B cell (primary cell): ENCODE measurements at regions not wholly inside any gene's neighbourhood (a gene's known extent, or its start where the extent isn't known, plus 50 kb on each side); places are given as distances from the start of the nearest gene placed in this dataset.
"Not testable (repeated sequence)": the region's sequence is repeated elsewhere in the genome, so short reads cannot be mapped to it uniquely, and the experiment has no call there.

Source experiments
- ATAC-seq: fragments of 200-7000 bp; cut with Tn5 transposase; one replicate; pipeline ENCODE4 v1.10.0; 2021; ENCODE audit warnings: low read depth, mild to moderate bottlenecking, moderate number of reproducible peaks, moderate library complexity
- CTCF ChIA-PET: fragments of 350-600 bp; sonication (Branson Sonifier 250); formaldehyde crosslinking; loops from one replicate; lab custom pipeline; 2021; ENCODE audit warnings: antibody characterized with exemption, inconsistent platforms; lab: Charles Lee
- POLR2A ChIA-PET: fragments of 350-600 bp; sonication (Branson Sonifier 250); formaldehyde crosslinking; loops from one replicate; lab custom pipeline; 2021; ENCODE audit warnings: antibody characterized with exemption; lab: Charles Lee
- DNase-seq: peaks from one replicate; pipeline ENCODE4 v3.0.0; 2013
- H2AFZ ChIP-seq: 2 replicates; pipeline ENCODE4 v1.6.1; 2012; ENCODE audit warnings: mild to moderate bottlenecking, low read depth, low read length; ENCODE audit not compliant: insufficient read depth, poor library complexity, severe bottlenecking
- H3K27ac ChIP-seq, 2 donors: 1 replicate in 1 of 2; 2 replicates in 1 of 2; pipeline ENCODE4 v1.5.1; 2012 to 2013; ENCODE audit warnings: low read length in 2 of 2, mild to moderate bottlenecking in 2 of 2, moderate library complexity in 1 of 2
- H3K27me3 ChIP-seq, 4 experiments: fragments of 200-600 bp in 1 of 4; sonication (generic) in 1 of 4; replicated peaks in 1 of 4; 1 replicate in 2 of 4; 2 replicates in 2 of 4; pipeline versions ENCODE4 v1.6.1 to v1.7.0; 2013 to 2016; ENCODE audit warnings: low read length in 3 of 4, mild to moderate bottlenecking in 2 of 4, mixed read lengths in 1 of 4, moderate library complexity in 1 of 4; ENCODE audit not compliant: insufficient read depth in 4 of 4, control insufficient read depth in 3 of 4; ENCODE audit errors: control extremely low read depth in 1 of 4
- H3K36me3 ChIP-seq, 2 experiments: replicated peaks in 1 of 2; 1 replicate in 1 of 2; 2 replicates in 1 of 2; pipeline versions ENCODE4 v1.6.1 to v1.7.1; 2013; ENCODE audit warnings: low read length in 1 of 2; ENCODE audit not compliant: insufficient read depth in 2 of 2, control insufficient read depth in 1 of 2; ENCODE audit errors: control extremely low read depth in 1 of 2, extremely low read depth in 1 of 2
- H3K4me1 ChIP-seq, 2 donors: fragments of 200-600 bp in 1 of 2; sonication (generic) in 1 of 2; 1 replicate in 1 of 2; 2 replicates in 1 of 2; pipeline versions ENCODE4 v1.5.1 to v1.6.1; 2013 to 2017; ENCODE audit warnings: low read length in 2 of 2; ENCODE audit not compliant: control insufficient read depth in 2 of 2, insufficient read depth in 2 of 2
- H3K4me2 ChIP-seq: replicated peaks from 2 replicates; pipeline ENCODE3; 2012; ENCODE audit warnings: mild to moderate bottlenecking, low read depth, low read length; ENCODE audit not compliant: poor library complexity, severe bottlenecking
- H3K4me3 ChIP-seq, 5 experiments: fragments of 200-600 bp in 1 of 5; sonication (generic) in 1 of 5; 1 replicate in 3 of 5; 2 replicates in 2 of 5; pipeline versions ENCODE4 v1.5.1 to v1.7.0; 2011 to 2016; ENCODE audit warnings: low read length in 4 of 5, mild to moderate bottlenecking in 4 of 5, low read depth in 2 of 5, control low read depth in 1 of 5, moderate library complexity in 1 of 5; ENCODE audit not compliant: insufficient read depth in 1 of 5; ENCODE audit errors: control extremely low read depth in 1 of 5, extremely low read depth in 1 of 5
- H3K79me2 ChIP-seq: fragments of 200-600 bp; sonication (generic); one replicate; pipeline ENCODE4 v1.6.0; 2016; ENCODE audit warnings: low read length; ENCODE audit not compliant: control insufficient read depth, insufficient read depth
- H3K9ac ChIP-seq: fragments of 200-600 bp; sonication (generic); 2 replicates; pipeline ENCODE4 v1.6.1; 2017; ENCODE audit warnings: mild to moderate bottlenecking, low read length, moderate library complexity
- H3K9me3 ChIP-seq, 3 donors: one replicate each; pipeline versions ENCODE4 v1.6.1 to v1.7.1; 2013; ENCODE audit warnings: low read length in 2 of 3; ENCODE audit not compliant: control insufficient read depth in 2 of 3, insufficient read depth in 1 of 3; ENCODE audit errors: control extremely low read depth in 1 of 3
- H4K20me1 ChIP-seq: 2 replicates; pipeline ENCODE4 v1.6.0; 2012; ENCODE audit warnings: mild to moderate bottlenecking, low read length; ENCODE audit not compliant: insufficient read depth, control insufficient read depth, poor library complexity, severe bottlenecking
- H3K27ac Mint-ChIP-seq: one replicate; pipeline ENCODE4 v1.8.0; 2021; ENCODE audit warnings: mixed read lengths
- H3K27me3 Mint-ChIP-seq: one replicate; pipeline ENCODE4 v1.8.0; 2021; ENCODE audit warnings: mixed read lengths
- H3K4me1 Mint-ChIP-seq: one replicate; pipeline ENCODE4 v1.8.0; 2021; ENCODE audit warnings: mixed read lengths
- H3K4me3 Mint-ChIP-seq: one replicate; pipeline ENCODE4 v1.8.0; 2021; ENCODE audit warnings: mixed read lengths
- H3K9me3 Mint-ChIP-seq: one replicate; pipeline ENCODE4 v1.8.0; 2022; ENCODE audit warnings: mixed read lengths; ENCODE audit not compliant: insufficient read depth
- CTCF ChIP-seq: fragments of 200-600 bp; IDR thresholded peaks from one replicate; pipeline ENCODE4 v1.8.0; 2022; ENCODE audit warnings: antibody characterized with exemption, mild to moderate bottlenecking
- EZH2 ChIP-seq: IDR thresholded peaks from 2 replicates; pipeline ENCODE4 v1.6.1; 2012; ENCODE audit warnings: borderline replicate concordance, low read depth, mild to moderate bottlenecking, moderate library complexity, low read length; ENCODE audit not compliant: insufficient read depth, poor library complexity, severe bottlenecking
- WGBS: methylation state at CpG from one replicate; pipeline ENCODE4 v1.1.5; 2013; ENCODE audit warnings: missing lambda C conversion rate; ENCODE audit not compliant: insufficient coverage; 5-methylcytosine and 5-hydroxymethylcytosine counted together
- intact Hi-C: fragments of 100-400 bp; cut with micrococcal nuclease; formaldehyde crosslinking; loops from one replicate; pipeline ENCODE4 v1.10.0; 2022

GRCh38 chr17:53470626-53471025 lies 352.1 kb upstream of the KIF2B start:
- Histone ChIP-seq H3K36me3 (no peaks in the 10 kb centered on the region), H2AFZ (no peak overlapping the region), H3K4me3 (no peak overlapping the region), H4K20me1 (no peaks in the 10 kb centered on the region), H3K4me2 (no peak overlapping the region), H3K9ac (no peak overlapping the region), H3K79me2 (no peaks in the 10 kb centered on the region), H3K4me1 (no peaks in the 10 kb centered on the region), H3K27ac (no peak overlapping the region), H3K27me3 (no peaks in the 10 kb centered on the region), H3K9me3 (peaks cover 0 to 4% (median 0%) of the 10 kb centered on the region in 3 donors)
- Mint-ChIP-seq H3K27me3 (no peaks in the 10 kb centered on the region), H3K4me3 (no peak overlapping the region), H3K4me1 (no peaks in the 10 kb centered on the region), H3K9me3 (peaks cover 2% of the 10 kb centered on the region), H3K27ac (no peak overlapping the region)
- DNase-seq: no peak
- ChIA-PET POLR2A (no interaction called here), CTCF (no interaction called here)
- no peak for ATAC-seq
- WGBS: no CpG with 5 or more reads among the region's 1 CpG
- TF ChIP-seq EZH2 (no peak), CTCF (no peak)
- intact Hi-C loops: no loop called here

DNA sequence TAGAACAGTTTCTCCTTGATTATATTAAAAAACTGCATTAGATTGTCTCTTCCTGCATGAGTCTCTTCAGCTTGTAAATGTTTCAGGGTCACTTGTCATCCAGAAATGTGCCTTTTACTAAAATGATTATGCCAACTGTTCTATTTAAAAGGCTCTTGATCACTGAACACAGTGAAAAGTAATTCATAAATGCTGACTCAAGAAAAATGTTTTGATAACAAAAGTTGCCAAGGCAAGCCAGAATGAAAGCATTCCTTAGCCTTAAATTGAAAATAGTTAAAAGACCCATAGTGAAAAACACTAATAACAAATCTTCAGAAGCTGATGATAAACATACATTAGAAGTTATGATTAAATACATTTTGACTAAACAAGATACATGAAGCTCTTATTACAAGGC lies 356.0 kb upstream of the KIF2B start:
- H3K9ac ChIP-seq: no peak overlapping the region
- H4K20me1 ChIP-seq: no peaks in the 10 kb centered on the region
- Mint-ChIP-seq H3K4me3 (no peak overlapping the region), H3K27ac (no peak overlapping the region), H3K9me3 (peaks cover 7% of the 10 kb centered on the region), H3K27me3 (no peaks in the 10 kb centered on the region), H3K4me1 (no peaks in the 10 kb centered on the region)
- no peak overlapping the region for H3K4me3 ChIP-seq
- no peaks in the 10 kb centered on the region for H3K36me3 ChIP-seq
- DNase-seq (no peak), ATAC-seq (no peak)
- CTCF ChIA-PET: no interaction called here
- no peaks in the 10 kb centered on the region for H3K27me3 ChIP-seq
- POLR2A ChIA-PET: no interaction called here
- no peak overlapping the region for H2AFZ ChIP-seq
- no peak overlapping the region for H3K4me2 ChIP-seq
- intact Hi-C loops: no loop called here
- no peak for TF ChIP-seq EZH2
- TF ChIP-seq CTCF: no peak
- H3K79me2 ChIP-seq: no peaks in the 10 kb centered on the region
- no peak overlapping the region for H3K27ac ChIP-seq
- H3K4me1 ChIP-seq: no peaks in the 10 kb centered on the region
- peaks cover 0 to 4% (median 0%) of the 10 kb centered on the region in 3 donors for H3K9me3 ChIP-seq

DNA sequence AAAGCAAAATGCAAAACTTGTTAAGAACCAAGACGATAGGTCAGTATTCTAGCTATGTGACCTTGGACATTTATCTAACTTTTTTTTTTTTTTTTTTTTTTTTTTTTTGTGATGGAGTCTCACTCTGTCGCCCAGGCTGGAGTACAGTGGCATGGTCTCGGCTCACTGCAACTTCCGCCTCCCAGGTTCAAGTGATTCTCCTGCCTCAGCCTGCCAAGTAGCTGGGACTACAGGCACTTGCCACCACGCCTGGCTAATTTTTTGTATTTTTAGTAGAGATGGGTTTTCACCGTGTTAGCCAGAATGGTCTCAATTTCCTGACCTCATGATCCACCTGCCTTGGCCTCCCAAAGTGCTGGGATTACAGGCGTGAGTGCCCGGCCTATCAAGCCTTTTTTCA lies 358.3 kb upstream of the KIF2B start:
- H3K27ac ChIP-seq, POLR2A ChIA-PET, H3K79me2 ChIP-seq, H3K27ac Mint-ChIP-seq, CTCF ChIA-PET, H3K27me3 Mint-ChIP-seq, H3K36me3 ChIP-seq, H3K9me3 ChIP-seq, H3K4me3 ChIP-seq, intact Hi-C loops, H3K4me2 ChIP-seq, ATAC-seq, H3K4me1 Mint-ChIP-seq, H3K4me1 ChIP-seq, H2AFZ ChIP-seq, H3K9me3 Mint-ChIP-seq, H3K9ac ChIP-seq, H3K27me3 ChIP-seq, H4K20me1 ChIP-seq, H3K4me3 Mint-ChIP-seq, DNase-seq: not testable (repeated sequence)
- WGBS: 95% methylated on average over 3 of the region's 8 CpGs
